GM23338 (cell line): ENCODE measurements at regions not wholly inside any gene's neighbourhood (a gene's known extent, or its start where the extent isn't known, plus 50 kb on each side); places are given as distances from the start of the nearest gene placed in this dataset.

Source experiments
- ATAC-seq: fragments of 200-7000 bp; cut with Tn5 transposase; 3 replicates; pipeline ENCODE4 v1.9.1; 2020
- DNase-seq: peaks from one replicate; pipeline ENCODE4 v3.0.0-alpha.2; 2015; ENCODE audit warnings: low spot score
- H2AFZ ChIP-seq: fragments of 200-600 bp; sonication (generic); 2 replicates; pipeline ENCODE4 v1.8.0; 2016; ENCODE audit warnings: antibody characterized with exemption, mild to moderate bottlenecking, moderate library complexity
- H3F3A ChIP-seq: fragments of 200-600 bp; sonication (generic); replicated peaks from 2 replicates; pipeline ENCODE4 v1.8.0; 2017; ENCODE audit warnings: antibody characterized with exemption, mixed run types, low read depth
- H3K27ac ChIP-seq: fragments of 200-600 bp; sonication (generic); 2 replicates; pipeline ENCODE4 v1.6.1; 2016; ENCODE audit warnings: low read depth
- H3K27me3 ChIP-seq: fragments of 200-600 bp; sonication (generic); 2 replicates; pipeline ENCODE4 v1.8.0; 2016; ENCODE audit warnings: mild to moderate bottlenecking, mixed run types, moderate library complexity; ENCODE audit not compliant: insufficient read depth
- H3K36me3 ChIP-seq: fragments of 200-600 bp; sonication (generic); 2 replicates; pipeline ENCODE4 v1.8.0; 2016; ENCODE audit warnings: mild to moderate bottlenecking; ENCODE audit not compliant: insufficient read depth
- H3K4me1 ChIP-seq: fragments of 200-600 bp; sonication (generic); 2 replicates; pipeline ENCODE4 v1.8.0; 2016; ENCODE audit warnings: mild to moderate bottlenecking, moderate library complexity; ENCODE audit not compliant: insufficient read depth
- H3K4me2 ChIP-seq: fragments of 200-600 bp; sonication (generic); 2 replicates; pipeline ENCODE4 v1.7.1; 2017; ENCODE audit warnings: mixed run types
- H3K4me3 ChIP-seq: fragments of 200-600 bp; sonication (generic); 2 replicates; pipeline ENCODE4 v1.6.1; 2016; ENCODE audit warnings: mixed run types
- H3K79me2 ChIP-seq: fragments of 200-600 bp; sonication (generic); replicated peaks from 2 replicates; pipeline ENCODE4 v1.8.0; 2017; ENCODE audit warnings: mild to moderate bottlenecking; ENCODE audit not compliant: insufficient read depth
- H3K9me2 ChIP-seq: fragments of 200-600 bp; sonication (generic); 2 replicates; pipeline ENCODE4 v1.8.0; 2017; ENCODE audit not compliant: insufficient read depth
- H4K20me1 ChIP-seq: fragments of 200-600 bp; sonication (generic); replicated peaks from 2 replicates; pipeline ENCODE4 v1.8.0; 2017; ENCODE audit warnings: mild to moderate bottlenecking; ENCODE audit not compliant: insufficient read depth
- H3K27ac Mint-ChIP-seq: 2 replicates; pipeline ENCODE4 v1.8.0; 2020; ENCODE audit warnings: inconsistent platforms, mild to moderate bottlenecking, moderate library complexity, mixed read lengths
- H3K27me3 Mint-ChIP-seq: 3 replicates; pipeline ENCODE4 v1.8.0; 2022; ENCODE audit warnings: low read depth, mild to moderate bottlenecking, moderate library complexity, mixed read lengths, inconsistent platforms; ENCODE audit not compliant: insufficient read depth, poor library complexity
- H3K36me3 Mint-ChIP-seq: 3 replicates; pipeline ENCODE4 v1.8.0; 2021; ENCODE audit warnings: low read depth, mild to moderate bottlenecking, inconsistent platforms, moderate library complexity, mixed read lengths
- H3K4me1 Mint-ChIP-seq: 3 replicates; pipeline ENCODE4 v1.8.0; 2020; ENCODE audit warnings: mild to moderate bottlenecking, inconsistent platforms, mixed read lengths
- H3K4me3 Mint-ChIP-seq: 3 replicates; pipeline ENCODE4 v1.8.0; 2021; ENCODE audit warnings: moderate library complexity, mild to moderate bottlenecking, inconsistent platforms, mixed read lengths
- H3K9me3 Mint-ChIP-seq: 3 replicates; pipeline ENCODE4 v1.8.0; 2020; ENCODE audit warnings: moderate library complexity, mild to moderate bottlenecking, inconsistent platforms, mixed read lengths
- CREB1 ChIP-seq: fragments of 250-450 bp; sonication (Bioruptor Pico); IDR thresholded peaks from 2 replicates; pipeline ENCODE4 v1.5.0; 2020; ENCODE audit warnings: low read depth, mild to moderate bottlenecking, moderate library complexity
- JUNB ChIP-seq: IDR thresholded peaks from one replicate; pipeline ENCODE4 v1.6.1; 2016; ENCODE audit warnings: antibody characterized with exemption; ENCODE audit not compliant: unreplicated experiment
- NANOG ChIP-seq: IDR thresholded peaks from 2 replicates; pipeline ENCODE4 v1.6.1; 2016; ENCODE audit warnings: antibody characterized with exemption, borderline replicate concordance
- ZNF331 ChIP-seq: fragments of 250-450 bp; sonication (Bioruptor Pico); IDR thresholded peaks from 2 replicates; pipeline ENCODE4 v1.5.0; 2020; ENCODE audit warnings: low read depth, mild to moderate bottlenecking, moderate library complexity
- TF ChIP-seq, protein P1 (sequence below): fragments of 250-450 bp; sonication (Bioruptor Pico); IDR thresholded peaks from 2 replicates; pipeline ENCODE4 v1.5.0; 2020; ENCODE audit warnings: mild to moderate bottlenecking, moderate library complexity
- TF ChIP-seq, protein P2 (sequence below), 2 experiments: fragments of 200-600 bp in 1 of 2; sonication (generic) in 1 of 2; conservative IDR thresholded peaks; 2 replicates each; pipeline versions ENCODE4 v1.5.1 to v1.6.1; 2016 to 2017; ENCODE audit warnings: antibody characterized with exemption in 2 of 2, low read depth in 2 of 2, mild to moderate bottlenecking in 2 of 2, moderate library complexity in 1 of 2
- TF ChIP-seq, protein P3 (sequence below): IDR thresholded peaks from 2 replicates; pipeline ENCODE4 v1.6.1; 2016; ENCODE audit warnings: antibody characterized with exemption
- TF ChIP-seq, protein P4 (sequence below): IDR thresholded peaks from one replicate; pipeline ENCODE4 v1.6.1; 2018; ENCODE audit warnings: antibody characterized with exemption; ENCODE audit not compliant: unreplicated experiment

DNA sequence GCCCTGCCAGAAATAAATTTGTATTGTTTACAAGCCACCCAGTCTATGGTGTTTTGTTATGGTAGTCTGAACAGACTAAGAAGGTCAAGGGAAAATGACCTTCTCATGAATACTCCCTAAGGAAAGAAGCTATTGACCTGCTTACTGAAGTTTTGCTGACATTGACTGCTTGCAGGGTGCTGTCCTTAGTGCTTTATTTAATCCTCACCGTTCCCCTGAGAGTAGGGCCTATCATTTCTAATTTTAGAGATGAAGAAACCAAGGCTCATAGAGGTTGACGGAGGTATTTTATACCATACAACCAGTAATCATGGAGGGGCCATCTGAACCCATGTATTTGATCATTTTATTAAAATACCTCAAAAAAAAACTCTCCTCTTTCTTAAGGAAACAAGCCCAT is 66.7 kb upstream of the INCENP start:
- Mint-ChIP-seq H3K27ac (no peak overlapping the region), H3K4me3 (no peak overlapping the region), H3K27me3 (no peaks in the 10 kb centered on the region), H3K9me3 (peaks cover 22% of the 10 kb centered on the region), H3K4me1 (peaks cover 2% of the 10 kb centered on the region), H3K36me3 (peaks cover 12% of the 10 kb centered on the region; the same call in 2 of the 3 replicates)
- Histone ChIP-seq H2AFZ (no peak overlapping the region), H3K79me2 (no peaks in the 10 kb centered on the region), H4K20me1 (no peaks in the 10 kb centered on the region), H3K4me2 (no peak overlapping the region), H3K4me3 (no peak overlapping the region), H3K36me3 (no peaks in the 10 kb centered on the region), H3K9me2 (no peaks in the 10 kb centered on the region), H3F3A (no peaks in the 10 kb centered on the region), H3K4me1 (no peaks in the 10 kb centered on the region), H3K27me3 (no peaks in the 10 kb centered on the region), H3K27ac (no peak overlapping the region)
- TF ChIP-seq, protein P1, sequence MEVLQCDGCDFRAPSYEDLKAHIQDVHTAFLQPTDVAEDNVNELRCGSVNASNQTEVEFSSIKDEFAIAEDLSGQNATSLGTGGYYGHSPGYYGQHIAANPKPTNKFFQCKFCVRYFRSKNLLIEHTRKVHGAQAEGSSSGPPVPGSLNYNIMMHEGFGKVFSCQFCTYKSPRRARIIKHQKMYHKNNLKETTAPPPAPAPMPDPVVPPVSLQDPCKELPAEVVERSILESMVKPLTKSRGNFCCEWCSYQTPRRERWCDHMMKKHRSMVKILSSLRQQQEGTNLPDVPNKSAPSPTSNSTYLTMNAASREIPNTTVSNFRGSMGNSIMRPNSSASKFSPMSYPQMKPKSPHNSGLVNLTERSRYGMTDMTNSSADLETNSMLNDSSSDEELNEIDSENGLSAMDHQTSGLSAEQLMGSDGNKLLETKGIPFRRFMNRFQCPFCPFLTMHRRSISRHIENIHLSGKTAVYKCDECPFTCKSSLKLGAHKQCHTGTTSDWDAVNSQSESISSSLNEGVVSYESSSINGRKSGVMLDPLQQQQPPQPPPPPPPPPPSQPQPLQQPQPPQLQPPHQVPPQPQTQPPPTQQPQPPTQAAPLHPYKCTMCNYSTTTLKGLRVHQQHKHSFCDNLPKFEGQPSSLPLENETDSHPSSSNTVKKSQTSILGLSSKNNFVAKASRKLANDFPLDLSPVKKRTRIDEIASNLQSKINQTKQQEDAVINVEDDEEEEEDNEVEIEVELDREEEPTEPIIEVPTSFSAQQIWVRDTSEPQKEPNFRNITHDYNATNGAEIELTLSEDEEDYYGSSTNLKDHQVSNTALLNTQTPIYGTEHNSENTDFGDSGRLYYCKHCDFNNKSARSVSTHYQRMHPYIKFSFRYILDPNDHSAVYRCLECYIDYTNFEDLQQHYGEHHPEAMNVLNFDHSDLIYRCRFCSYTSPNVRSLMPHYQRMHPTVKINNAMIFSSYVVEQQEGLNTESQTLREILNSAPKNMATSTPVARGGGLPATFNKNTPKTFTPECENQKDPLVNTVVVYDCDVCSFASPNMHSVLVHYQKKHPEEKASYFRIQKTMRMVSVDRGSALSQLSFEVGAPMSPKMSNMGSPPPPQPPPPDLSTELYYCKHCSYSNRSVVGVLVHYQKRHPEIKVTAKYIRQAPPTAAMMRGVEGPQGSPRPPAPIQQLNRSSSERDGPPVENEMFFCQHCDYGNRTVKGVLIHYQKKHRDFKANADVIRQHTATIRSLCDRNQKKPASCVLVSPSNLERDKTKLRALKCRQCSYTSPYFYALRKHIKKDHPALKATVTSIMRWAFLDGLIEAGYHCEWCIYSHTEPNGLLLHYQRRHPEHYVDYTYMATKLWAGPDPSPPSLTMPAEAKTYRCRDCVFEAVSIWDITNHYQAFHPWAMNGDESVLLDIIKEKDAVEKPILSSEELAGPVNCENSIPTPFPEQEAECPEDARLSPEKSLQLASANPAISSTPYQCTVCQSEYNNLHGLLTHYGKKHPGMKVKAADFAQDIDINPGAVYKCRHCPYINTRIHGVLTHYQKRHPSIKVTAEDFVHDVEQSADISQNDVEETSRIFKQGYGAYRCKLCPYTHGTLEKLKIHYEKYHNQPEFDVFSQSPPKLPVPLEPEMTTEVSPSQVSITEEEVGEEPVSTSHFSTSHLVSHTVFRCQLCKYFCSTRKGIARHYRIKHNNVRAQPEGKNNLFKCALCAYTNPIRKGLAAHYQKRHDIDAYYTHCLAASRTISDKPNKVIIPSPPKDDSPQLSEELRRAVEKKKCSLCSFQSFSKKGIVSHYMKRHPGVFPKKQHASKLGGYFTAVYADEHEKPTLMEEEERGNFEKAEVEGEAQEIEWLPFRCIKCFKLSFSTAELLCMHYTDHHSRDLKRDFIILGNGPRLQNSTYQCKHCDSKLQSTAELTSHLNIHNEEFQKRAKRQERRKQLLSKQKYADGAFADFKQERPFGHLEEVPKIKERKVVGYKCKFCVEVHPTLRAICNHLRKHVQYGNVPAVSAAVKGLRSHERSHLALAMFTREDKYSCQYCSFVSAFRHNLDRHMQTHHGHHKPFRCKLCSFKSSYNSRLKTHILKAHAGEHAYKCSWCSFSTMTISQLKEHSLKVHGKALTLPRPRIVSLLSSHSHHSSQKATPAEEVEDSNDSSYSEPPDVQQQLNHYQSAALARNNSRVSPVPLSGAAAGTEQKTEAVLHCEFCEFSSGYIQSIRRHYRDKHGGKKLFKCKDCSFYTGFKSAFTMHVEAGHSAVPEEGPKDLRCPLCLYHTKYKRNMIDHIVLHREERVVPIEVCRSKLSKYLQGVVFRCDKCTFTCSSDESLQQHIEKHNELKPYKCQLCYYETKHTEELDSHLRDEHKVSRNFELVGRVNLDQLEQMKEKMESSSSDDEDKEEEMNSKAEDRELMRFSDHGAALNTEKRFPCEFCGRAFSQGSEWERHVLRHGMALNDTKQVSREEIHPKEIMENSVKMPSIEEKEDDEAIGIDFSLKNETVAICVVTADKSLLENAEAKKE = no peak
- TF ChIP-seq, protein P2, sequence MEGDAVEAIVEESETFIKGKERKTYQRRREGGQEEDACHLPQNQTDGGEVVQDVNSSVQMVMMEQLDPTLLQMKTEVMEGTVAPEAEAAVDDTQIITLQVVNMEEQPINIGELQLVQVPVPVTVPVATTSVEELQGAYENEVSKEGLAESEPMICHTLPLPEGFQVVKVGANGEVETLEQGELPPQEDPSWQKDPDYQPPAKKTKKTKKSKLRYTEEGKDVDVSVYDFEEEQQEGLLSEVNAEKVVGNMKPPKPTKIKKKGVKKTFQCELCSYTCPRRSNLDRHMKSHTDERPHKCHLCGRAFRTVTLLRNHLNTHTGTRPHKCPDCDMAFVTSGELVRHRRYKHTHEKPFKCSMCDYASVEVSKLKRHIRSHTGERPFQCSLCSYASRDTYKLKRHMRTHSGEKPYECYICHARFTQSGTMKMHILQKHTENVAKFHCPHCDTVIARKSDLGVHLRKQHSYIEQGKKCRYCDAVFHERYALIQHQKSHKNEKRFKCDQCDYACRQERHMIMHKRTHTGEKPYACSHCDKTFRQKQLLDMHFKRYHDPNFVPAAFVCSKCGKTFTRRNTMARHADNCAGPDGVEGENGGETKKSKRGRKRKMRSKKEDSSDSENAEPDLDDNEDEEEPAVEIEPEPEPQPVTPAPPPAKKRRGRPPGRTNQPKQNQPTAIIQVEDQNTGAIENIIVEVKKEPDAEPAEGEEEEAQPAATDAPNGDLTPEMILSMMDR (conservative IDR thresholded peaks at IDR 0.05; ENCODE audit: low read depth in 2 of 2) = no peak
- TF ChIP-seq, protein P3, sequence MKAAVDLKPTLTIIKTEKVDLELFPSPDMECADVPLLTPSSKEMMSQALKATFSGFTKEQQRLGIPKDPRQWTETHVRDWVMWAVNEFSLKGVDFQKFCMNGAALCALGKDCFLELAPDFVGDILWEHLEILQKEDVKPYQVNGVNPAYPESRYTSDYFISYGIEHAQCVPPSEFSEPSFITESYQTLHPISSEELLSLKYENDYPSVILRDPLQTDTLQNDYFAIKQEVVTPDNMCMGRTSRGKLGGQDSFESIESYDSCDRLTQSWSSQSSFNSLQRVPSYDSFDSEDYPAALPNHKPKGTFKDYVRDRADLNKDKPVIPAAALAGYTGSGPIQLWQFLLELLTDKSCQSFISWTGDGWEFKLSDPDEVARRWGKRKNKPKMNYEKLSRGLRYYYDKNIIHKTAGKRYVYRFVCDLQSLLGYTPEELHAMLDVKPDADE = no peak
- TF ChIP-seq CREB1 = no peak
- TF ChIP-seq, protein P4, sequence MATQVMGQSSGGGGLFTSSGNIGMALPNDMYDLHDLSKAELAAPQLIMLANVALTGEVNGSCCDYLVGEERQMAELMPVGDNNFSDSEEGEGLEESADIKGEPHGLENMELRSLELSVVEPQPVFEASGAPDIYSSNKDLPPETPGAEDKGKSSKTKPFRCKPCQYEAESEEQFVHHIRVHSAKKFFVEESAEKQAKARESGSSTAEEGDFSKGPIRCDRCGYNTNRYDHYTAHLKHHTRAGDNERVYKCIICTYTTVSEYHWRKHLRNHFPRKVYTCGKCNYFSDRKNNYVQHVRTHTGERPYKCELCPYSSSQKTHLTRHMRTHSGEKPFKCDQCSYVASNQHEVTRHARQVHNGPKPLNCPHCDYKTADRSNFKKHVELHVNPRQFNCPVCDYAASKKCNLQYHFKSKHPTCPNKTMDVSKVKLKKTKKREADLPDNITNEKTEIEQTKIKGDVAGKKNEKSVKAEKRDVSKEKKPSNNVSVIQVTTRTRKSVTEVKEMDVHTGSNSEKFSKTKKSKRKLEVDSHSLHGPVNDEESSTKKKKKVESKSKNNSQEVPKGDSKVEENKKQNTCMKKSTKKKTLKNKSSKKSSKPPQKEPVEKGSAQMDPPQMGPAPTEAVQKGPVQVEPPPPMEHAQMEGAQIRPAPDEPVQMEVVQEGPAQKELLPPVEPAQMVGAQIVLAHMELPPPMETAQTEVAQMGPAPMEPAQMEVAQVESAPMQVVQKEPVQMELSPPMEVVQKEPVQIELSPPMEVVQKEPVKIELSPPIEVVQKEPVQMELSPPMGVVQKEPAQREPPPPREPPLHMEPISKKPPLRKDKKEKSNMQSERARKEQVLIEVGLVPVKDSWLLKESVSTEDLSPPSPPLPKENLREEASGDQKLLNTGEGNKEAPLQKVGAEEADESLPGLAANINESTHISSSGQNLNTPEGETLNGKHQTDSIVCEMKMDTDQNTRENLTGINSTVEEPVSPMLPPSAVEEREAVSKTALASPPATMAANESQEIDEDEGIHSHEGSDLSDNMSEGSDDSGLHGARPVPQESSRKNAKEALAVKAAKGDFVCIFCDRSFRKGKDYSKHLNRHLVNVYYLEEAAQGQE = no peak
- no peak for TF ChIP-seq NANOG
- TF ChIP-seq JUNB = no peak
- no peak for TF ChIP-seq ZNF331 (CRISPR knock-in tag)
- no peak for ATAC-seq
- no peak for DNase-seq
